ENCODE measurements at regions not wholly inside any gene's neighbourhood (a gene's known extent, or its start where the extent isn't known, plus 50 kb on each side); places are given as distances from the start of the nearest gene placed in this dataset.
"Not testable (repeated sequence)": the region's sequence is repeated elsewhere in the genome, so short reads cannot be mapped to it uniquely, and the experiment has no call there.

DNA sequence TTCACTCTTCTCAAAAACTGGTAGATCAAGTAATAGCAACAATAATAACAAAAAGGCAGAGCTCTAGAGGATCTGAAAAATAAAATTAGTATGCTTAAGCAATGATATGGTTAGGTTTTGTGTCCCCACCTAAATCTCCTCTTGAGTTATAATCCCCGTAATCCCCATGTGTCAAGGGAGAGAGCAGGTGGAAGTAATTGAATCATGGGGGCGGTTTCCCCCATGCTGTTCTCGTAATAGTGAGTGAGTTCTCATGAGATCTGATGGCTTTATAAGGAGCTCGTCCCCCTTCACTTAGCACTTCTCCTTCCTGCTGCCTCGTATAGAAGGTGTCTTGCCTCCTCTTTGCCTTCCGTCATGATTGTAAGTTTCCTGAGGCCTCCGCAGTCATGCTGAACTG is 60.2 kb upstream of the ABHD2 start:
- DNase-seq (ENCODE audit: low read depth), result no peak

DNA sequence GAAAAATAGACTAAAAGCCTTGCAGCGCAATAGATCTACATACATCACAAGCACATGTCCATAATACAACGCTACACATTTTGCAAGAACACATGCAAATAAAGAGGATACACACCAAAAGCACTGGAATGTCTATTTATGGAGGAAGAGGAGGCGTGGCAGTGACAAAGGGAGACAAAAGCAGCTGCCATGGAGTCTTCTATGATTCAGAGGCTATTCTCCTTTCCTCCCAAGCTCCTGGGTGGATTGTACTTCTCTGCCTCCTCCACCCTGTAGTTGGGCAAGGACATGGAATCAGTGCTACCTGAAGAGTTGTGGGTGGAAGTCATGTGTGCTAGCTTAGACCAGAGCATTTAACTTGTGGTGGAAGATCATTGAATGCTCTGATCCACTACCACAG is 57.9 kb upstream of the ABHD2 start:
- no peak for DNase-seq (ENCODE audit: low read depth)

DNA sequence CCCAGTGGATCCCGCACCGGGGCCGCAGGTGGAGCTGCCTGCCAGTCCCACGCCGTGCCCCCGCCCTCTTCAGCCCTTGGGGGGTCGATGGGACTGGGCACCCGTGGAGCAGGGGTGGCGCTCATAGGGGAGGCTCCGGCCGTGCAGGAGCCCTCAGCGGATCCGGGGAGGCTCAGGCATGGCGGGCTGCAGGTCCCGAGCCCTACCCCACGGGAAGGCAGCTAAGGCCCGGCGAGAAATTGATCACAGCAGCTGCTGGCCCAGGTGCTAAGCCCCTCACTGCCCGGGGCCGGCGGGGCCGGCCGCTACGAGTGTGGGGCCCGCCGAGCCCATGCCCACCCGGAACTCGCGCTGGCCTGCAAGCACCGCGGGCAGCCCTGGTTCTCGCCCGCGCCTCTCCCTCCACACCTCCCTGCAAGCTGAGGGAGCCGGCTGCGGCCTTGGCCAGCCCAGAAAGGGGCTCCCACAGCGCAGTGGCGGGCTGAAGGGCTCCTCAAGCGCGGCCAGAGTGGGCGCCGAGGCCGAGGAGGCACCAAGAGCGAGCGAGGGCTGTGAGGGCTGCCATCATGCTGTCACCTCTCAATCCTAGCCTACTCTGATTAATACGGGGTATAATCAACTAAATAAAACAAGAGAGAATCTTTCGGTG is 56.5 kb upstream of the ABHD2 start:
- not testable (repeated sequence) for DNase-seq (ENCODE audit: low read depth)

DNA sequence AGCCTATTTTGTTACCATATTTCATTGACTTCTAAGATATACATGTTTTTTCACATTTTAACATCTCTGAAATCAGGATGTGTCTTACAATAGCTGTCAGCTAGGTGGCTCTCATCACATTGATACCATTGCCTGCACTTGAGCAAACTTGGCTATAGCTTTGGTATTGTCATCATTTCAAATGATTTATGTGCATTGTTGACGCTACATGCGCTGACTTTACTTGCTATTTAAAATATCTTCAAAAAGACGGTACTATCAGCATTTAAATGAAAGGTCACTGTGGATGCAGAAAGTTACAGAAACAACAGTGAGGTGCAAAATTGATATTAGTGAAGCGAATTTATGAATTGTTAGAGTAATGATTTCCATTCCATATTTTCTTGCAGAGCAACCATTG is 54.0 kb upstream of the ABHD2 start:
- DNase-seq (ENCODE audit: low read depth), result no peak

DNA sequence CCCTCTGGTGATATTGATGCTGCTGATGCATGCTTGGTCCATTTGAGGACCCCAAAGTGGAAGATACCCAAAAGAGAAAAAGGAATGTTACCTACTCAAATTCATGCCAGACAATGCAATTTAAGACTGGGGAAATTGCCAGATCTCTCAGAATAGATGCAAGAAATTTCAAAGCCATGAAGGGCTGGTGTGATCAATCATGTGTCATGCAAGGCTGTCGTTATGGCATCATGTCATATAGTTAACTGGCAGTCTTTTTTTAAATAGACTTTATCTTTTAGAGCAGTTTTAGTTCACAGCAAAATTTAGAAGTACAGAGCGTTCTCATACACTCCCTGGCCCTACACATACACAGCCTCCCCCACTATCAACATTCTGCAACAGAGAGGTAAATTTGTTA is 53.1 kb upstream of the ABHD2 start:
- DNase-seq (ENCODE audit: low read depth), result no peak

DNA sequence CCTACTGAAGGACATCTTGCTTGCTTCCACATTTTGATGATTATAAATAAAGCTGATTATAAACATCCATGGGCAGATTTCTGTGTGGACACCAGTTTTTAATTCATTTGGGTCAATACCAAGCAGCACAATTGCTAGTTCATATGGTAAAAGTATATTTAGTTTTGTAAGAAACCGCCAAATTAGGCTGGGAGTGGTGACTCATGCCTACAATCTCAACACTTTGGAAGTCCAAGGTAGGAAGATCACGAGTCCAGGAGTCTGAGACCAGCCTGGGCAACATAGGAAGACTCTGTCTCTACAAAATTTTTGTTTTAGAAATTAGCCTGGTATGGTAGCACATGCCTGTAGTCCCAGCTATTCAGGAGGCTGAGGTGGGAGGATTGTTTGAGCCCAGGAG is 52.6 kb upstream of the ABHD2 start:
- DNase-seq (ENCODE audit: low read depth), result no peak

DNA sequence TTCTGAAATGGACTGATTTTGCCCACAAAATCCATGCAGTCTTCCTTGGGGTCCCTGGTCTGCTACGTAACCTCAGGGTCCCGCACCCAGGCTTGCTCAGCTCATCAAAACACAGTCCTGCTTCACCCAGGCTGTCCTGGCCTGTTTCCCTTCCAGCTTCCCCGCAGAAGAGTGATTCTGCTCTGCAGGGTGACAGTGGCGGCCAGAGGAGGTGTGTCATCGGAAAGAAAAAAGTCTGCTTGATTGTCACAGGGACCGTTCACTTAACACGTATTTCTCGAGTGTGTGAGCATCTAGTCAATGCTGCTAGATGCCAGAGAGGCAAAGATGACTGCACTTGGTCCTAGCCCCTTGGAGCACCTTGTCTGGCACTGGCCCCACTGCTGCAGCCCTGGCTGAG is 50.1 kb upstream of the ABHD2 start:
- DNase-seq (ENCODE audit: low read depth), result no peak
